ENCODE measurements at regions not wholly inside any gene's neighbourhood (a gene's known extent, or its start where the extent isn't known, plus 50 kb on each side); places are given as distances from the start of the nearest gene placed in this dataset.

DNA sequence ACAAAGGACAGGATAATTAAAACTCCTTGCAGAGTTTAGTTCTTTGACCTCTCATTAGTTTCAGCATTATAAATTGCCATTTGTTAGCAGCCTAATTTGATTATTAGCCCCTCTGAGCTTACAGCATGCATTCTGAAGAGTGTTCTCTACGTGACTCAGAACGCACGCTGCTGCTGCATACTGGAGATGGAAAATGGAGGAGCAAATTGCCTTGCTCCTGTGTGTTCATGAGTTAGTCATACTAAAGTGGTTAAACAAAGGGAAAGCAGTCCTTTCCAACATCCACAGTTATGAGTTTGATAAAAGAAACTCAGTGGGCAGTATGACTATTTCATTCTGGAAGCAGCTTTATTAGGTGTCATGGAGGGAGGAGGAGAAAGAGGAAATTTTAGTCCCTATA is 922.5 kb downstream of the RPA4 start:
- H3K4me1 ChIP-seq, result no peaks in the 10 kb centered on the region
- no peaks in the 10 kb centered on the region for H3K27me3 ChIP-seq (ENCODE audit: insufficient read depth in 3 of 3, low read length in 2 of 3)
- 86 to 92% (median 89%) methylated on average over 3 of the region's 3 CpGs for WGBS, 3 donors
- no peaks in the 10 kb centered on the region for H3K36me3 ChIP-seq (ENCODE audit: insufficient read depth in 1 of 2, low read depth in 1 of 2)
- H3K9me3 ChIP-seq, result no peaks in the 10 kb centered on the region
- no peak overlapping the region for H3K4me3 ChIP-seq
- DNase-seq, result no peak
- no peak overlapping the region for H3K27ac ChIP-seq
- ATAC-seq, result no peak
- intact Hi-C loops (cut with DNase I), result no loop called here
- TF ChIP-seq, protein P1, sequence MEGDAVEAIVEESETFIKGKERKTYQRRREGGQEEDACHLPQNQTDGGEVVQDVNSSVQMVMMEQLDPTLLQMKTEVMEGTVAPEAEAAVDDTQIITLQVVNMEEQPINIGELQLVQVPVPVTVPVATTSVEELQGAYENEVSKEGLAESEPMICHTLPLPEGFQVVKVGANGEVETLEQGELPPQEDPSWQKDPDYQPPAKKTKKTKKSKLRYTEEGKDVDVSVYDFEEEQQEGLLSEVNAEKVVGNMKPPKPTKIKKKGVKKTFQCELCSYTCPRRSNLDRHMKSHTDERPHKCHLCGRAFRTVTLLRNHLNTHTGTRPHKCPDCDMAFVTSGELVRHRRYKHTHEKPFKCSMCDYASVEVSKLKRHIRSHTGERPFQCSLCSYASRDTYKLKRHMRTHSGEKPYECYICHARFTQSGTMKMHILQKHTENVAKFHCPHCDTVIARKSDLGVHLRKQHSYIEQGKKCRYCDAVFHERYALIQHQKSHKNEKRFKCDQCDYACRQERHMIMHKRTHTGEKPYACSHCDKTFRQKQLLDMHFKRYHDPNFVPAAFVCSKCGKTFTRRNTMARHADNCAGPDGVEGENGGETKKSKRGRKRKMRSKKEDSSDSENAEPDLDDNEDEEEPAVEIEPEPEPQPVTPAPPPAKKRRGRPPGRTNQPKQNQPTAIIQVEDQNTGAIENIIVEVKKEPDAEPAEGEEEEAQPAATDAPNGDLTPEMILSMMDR (IDR thresholded peaks at IDR 0.05), result no peak

DNA sequence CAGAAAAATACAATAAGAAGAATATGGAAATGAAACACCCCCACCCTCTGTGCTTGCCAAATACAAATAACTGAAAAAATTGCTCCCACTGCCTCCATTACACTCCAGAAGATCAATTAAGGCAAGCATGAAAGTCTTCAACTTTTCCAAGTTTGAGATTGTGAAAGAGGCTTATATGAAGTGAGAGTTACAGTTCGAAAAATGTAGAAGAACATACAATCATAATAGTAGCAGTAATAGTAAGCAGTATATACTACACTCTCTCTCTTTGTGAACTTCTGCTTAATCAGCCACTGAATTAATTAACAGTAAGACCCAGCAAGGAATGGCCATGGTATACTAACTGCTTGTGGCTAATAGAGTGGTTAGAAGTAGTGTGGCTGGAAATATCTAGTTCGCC is 923.2 kb downstream of the RPA4 start:
- Histone ChIP-seq H3K27ac (no peak overlapping the region), H3K4me3 (no peak overlapping the region), H3K9me3 (no peaks in the 10 kb centered on the region), H3K4me1 (no peaks in the 10 kb centered on the region), H3K36me3 (ENCODE audit: insufficient read depth in 1 of 2, low read depth in 1 of 2) (no peaks in the 10 kb centered on the region), H3K27me3 (ENCODE audit: insufficient read depth in 3 of 3, low read length in 2 of 3) (no peaks in the 10 kb centered on the region)
- WGBS, 3 donors, result 88 to 95% (median 92%) methylated on average over 2 of the region's 2 CpGs
- TF ChIP-seq, protein P1 (IDR thresholded peaks at IDR 0.05), result no peak
- ATAC-seq (no peak), DNase-seq (no peak)
- intact Hi-C loops (cut with DNase I), result no loop called here

DNA sequence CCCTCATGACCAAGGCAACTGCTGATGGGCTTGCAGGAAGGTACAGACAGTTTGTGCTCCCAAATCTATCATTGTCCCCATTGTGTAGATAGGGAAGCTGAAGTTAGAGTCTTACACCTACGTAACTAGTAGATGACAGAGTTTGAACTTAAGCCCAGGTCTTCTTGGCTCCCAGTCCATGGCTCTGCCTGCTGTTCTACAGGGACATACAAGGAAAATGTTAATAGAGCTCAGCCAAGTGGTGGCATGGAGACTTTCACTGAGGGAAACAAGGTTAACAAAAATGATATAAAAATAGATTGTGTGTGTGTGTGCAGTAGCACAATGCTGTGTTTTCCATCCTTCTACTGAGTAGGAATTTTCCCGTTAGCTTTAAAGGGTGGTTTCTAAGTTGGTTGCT is 936.5 kb downstream of the RPA4 start:
- intact Hi-C loops (cut with DNase I), result no loop called here
- Histone ChIP-seq H3K4me3 (no peak overlapping the region), H3K27ac (no peak overlapping the region), H3K4me1 (no peaks in the 10 kb centered on the region), H3K9me3 (no peaks in the 10 kb centered on the region), H3K36me3 (ENCODE audit: insufficient read depth in 1 of 2, low read depth in 1 of 2) (no peaks in the 10 kb centered on the region), H3K27me3 (ENCODE audit: insufficient read depth in 3 of 3, low read length in 2 of 3) (peaks cover 0 to 8% (median 0%) of the 10 kb centered on the region in 3 donors)
- WGBS, 3 donors, result 67 to 82% (median 80%) methylated on average over 2 of the region's 2 CpGs
- DNase-seq (no peak), ATAC-seq (no peak)
- TF ChIP-seq, protein P1 (IDR thresholded peaks at IDR 0.05), result no peak

DNA sequence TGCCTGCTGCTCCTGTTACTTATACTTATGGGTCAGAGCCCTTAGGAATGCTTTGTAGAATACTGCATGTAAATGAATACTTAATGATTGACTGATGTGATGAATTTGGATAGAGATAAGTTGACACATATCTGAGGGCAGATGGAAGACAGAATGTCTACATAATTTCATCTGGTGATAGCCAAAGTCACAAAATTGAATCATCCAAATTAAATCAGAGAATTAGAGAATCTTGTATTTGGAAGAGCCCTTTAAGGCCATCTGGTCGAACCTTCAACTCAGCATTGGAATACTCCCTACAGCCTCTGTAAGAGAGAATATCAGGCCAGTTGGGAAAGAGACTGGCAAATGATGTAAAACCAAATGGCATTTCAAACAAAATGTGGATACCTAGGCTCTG is 944.8 kb downstream of the RPA4 start:
- ATAC-seq (no peak), DNase-seq (no peak)
- Histone ChIP-seq H3K36me3 (ENCODE audit: insufficient read depth in 1 of 2, low read depth in 1 of 2) (no peaks in the 10 kb centered on the region), H3K9me3 (no peaks in the 10 kb centered on the region), H3K27me3 (ENCODE audit: insufficient read depth in 3 of 3, low read length in 2 of 3) (peaks cover 0 to 14% (median 0%) of the 10 kb centered on the region in 3 donors), H3K27ac (no peak overlapping the region), H3K4me1 (no peaks in the 10 kb centered on the region), H3K4me3 (no peak overlapping the region)
- WGBS, 3 donors, result 0 to 30% (median 6%) methylated on average over 1 of the region's 1 CpG
- intact Hi-C loops (cut with DNase I), result no loop called here
- TF ChIP-seq, protein P1 (IDR thresholded peaks at IDR 0.05), result no peak

DNA sequence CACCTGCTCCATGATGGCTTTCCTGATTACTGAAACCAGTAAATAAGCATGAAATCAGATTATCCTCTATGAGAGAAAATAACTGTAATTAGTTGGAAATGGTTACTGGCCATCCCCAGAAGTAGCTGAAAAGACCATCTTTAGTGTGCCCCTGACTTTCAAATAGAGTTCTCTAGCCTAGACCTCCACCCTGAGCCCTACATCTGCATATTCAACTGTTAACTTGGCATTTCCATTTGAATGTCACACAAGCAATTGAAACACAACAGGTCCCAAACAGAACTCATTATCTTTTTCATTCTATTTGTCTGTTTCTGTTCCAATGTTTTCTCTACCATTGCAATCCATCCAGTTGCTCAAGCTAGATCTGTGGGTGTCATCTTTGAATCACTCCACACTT is 952.3 kb downstream of the RPA4 start:
- Histone ChIP-seq H3K9me3 (no peaks in the 10 kb centered on the region), H3K4me3 (no peak overlapping the region), H3K36me3 (ENCODE audit: insufficient read depth in 1 of 2, low read depth in 1 of 2) (no peaks in the 10 kb centered on the region), H3K27me3 (ENCODE audit: insufficient read depth in 3 of 3, low read length in 2 of 3) (peaks cover 0 to 28% (median 0%) of the 10 kb centered on the region in 3 donors), H3K27ac (no peak overlapping the region), H3K4me1 (no peaks in the 10 kb centered on the region)
- no peak for ATAC-seq
- no peak for DNase-seq
- intact Hi-C loops (cut with DNase I), result no loop called here
- TF ChIP-seq, protein P1 (IDR thresholded peaks at IDR 0.05), result no peak
